SW 1271 (cell line): ENCODE measurements at regions not wholly inside any gene's neighbourhood (a gene's known extent, or its start where the extent isn't known, plus 50 kb on each side); places are given as distances from the start of the nearest gene placed in this dataset.

ENCODE experiments used
- DNase-seq, 2 experiments: peaks; one replicate each; lab custom pipeline; 2025; lab: John Stamatoyannopoulos, UW

DNA sequence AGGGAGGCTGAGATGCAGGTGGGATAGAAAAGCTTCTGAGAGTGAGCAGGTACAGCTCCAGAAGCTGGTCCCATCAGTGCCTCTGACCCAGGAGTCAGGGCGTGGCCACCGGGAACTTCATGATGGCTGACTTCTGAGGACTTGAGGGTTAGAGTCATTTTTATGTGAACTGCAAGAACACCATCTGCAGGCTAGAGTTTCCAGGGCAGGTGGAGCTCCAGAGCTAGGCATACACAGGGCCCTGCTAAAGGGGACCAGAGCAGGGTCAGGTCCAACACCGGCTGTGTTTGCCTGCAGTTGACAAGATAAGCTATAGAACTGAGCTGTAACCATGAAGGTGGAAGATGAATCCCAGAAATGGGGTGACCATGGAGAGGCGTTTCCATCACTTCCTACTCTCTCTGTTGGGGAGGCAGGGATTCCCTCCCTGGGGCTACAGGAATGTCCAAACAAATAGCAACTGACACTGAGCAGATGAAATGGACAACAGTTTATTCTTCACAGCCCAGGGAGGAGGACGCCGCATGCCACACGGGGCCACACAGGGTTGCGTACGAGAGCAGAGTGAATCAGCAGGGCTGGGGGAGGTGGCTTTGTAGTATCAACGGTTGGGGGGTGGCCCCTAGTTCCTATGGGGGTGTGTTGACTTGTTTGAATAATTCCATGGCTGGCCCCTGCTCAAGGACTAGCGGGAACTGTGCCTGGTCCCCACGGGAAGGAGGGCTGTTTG is 77.6 kb upstream of the ZNF516 start:
- DNase-seq, result no peak

- no peak for DNase-seq
Measured at GRCh38 chr18:76571689-76572088, 76.6 kb upstream of the ZNF516 start.

- no peak for DNase-seq
Measured at GRCh38 chr18:76570856-76571255, 75.8 kb upstream of the ZNF516 start.

GRCh38 chr18:76569644-76570419 is 74.8 kb upstream of the ZNF516 start:
- DNase-seq, result no peak

GRCh38 chr18:76568731-76569130 is 73.7 kb upstream of the ZNF516 start:
- DNase-seq, result no peak

GRCh38 chr18:76567835-76568445 is 72.9 kb upstream of the ZNF516 start:
- DNase-seq, result no peak

DNA sequence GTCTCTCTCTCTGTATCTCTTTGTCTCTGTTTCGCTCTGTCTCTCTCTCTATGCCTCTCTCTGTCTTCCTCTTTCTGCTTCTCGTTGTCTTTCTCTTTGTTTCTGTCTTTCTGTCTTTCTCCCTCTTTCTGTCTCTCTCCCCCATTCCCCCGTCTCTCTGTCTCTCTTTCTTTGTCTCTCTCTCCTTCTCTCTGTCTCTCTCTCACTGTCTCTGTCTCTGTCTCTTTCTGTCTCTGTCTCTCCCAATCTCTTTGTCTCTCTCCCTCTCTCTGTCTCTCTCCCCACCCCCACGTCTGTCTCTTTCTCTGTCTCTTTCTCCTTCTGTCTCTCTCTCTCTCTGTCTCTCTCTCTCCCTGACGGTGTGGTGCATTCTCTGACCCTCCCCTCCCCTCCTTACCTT is 71.9 kb upstream of the ZNF516 start:
- DNase-seq, result no peak

DNA sequence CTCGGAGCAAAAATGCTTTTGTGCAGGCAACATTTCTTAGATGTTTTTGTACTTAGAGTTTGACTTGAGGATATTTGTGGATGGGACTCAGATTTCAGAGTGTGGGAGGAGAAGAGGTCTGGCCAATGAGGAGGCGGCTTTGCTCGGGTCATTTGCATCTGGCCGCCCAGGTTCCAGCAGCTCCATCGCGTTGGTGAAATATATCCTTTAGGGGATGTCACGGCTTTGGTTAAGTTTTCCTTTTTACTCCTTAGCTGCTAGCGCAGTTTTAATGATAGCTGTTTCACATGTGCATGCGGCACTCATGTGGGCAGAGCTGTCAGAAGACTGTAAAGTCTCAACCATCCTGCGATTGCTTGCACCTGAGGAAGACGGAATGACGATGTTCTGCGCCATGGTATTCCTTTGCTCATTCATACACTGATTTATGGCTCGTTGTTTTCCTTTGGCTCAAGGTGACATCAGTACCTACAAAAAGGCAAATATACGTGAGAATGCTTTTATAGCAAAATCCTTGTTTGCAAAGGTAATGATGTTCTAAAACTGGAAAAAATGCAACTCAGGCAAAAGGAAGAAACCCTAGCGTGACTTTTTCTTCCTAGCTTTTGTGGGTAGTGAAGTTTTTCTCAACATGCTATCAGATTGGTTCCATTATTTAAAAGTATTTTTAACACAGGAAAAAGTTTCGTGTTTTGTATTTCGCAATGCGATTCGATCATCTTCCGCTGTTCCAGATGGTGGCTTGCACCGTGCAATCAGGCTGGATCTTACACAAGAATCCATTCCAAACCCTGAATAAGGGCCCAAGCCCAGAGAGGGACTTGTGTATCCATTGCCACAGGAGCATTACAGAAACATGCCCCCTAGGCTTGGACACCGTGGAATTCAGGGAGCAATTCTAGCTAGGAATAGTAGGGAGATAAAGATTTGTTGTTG is 70.5 kb upstream of the ZNF516 start:
- DNase-seq, result peak in 1 of 2 experiments; percentile 9

GRCh38 chr18:76564655-76565237 is 69.7 kb upstream of the ZNF516 start:
- DNase-seq, result no peak

DNA sequence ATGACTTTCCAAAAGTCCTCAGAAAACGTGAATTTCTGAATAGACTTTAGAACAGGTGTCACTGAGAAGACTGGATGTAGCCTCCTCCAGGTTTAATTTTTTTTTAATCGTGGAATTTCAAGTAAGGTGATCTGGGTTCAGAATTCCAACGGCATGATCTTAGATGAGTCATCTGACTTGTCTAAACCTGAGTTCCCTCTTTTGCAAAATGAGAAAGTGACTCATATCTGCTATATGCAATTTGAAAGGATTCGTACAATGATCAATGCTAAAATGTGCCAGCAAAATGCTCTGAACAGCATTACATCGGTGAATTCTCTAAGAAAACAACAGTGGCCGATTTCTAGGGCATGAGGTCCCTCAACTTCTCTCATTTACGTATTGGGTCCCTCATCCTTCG is 69.1 kb upstream of the ZNF516 start:
- DNase-seq, result peak in 1 of 2 experiments; percentile 40

GRCh38 chr18:76562286-76563122 is 67.5 kb upstream of the ZNF516 start:
- DNase-seq, result no peak

- no peak for DNase-seq
Measured at GRCh38 chr18:76558881-76559667, 64.0 kb upstream of the ZNF516 start.

DNA sequence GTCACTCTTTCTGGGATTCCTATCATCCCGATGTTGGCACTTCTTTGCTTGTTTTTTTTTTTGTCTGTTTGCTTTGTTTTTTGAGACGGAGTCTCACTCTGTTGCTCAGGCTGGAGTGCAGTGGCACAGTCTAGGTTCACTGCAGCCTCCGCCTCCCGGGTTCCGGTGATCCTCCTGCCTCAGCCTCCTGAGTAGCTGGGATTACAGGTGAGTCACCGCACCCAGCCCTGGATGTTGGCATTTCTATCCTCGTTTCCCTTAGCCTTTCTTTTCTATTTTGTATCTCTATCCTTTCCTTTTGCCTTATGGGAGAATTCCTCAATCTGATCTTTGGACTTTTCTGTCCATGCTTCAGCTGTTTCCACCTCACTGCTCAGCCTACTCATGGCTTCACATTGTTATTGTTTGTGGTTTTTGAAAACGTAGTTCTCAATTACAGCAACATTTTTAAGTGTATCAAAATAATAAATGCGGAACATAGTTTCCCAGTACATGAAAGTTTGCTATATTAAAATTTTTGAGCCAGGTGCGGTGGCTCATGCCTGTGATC is 62.1 kb upstream of the ZNF516 start:
- DNase-seq, result no peak

DNA sequence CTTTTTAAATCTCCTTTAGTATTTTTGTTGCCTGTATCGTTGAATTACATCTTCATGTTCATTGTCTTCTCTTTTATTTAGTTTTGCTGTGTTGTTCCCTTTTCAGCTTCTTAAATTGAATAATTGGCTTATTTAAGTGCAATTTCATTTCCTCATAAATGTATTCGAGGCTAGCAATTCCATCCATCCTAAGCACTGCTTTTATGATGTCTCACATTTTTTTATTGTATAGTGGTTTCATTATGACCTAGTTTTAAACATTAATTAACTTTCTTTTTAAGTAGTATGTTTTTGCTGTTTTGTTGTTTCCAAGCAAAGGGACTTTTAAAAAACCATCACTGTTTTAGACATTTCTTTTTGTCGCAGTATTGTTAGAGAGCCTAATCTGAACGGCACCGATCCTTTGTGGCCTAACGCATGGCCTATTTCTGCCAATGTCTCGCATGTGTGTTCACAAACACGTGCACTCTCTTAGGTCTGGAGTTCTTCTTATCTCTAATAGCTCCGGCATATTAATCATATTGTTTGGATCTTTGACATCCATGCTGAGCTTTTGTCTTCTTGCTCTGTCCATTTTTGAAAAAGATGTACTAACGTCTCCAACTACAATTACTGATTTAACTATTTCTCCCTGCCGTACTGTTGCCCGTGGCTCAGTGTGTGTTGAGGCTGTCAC is 59.6 kb upstream of the ZNF516 start:
- no peak for DNase-seq

DNA sequence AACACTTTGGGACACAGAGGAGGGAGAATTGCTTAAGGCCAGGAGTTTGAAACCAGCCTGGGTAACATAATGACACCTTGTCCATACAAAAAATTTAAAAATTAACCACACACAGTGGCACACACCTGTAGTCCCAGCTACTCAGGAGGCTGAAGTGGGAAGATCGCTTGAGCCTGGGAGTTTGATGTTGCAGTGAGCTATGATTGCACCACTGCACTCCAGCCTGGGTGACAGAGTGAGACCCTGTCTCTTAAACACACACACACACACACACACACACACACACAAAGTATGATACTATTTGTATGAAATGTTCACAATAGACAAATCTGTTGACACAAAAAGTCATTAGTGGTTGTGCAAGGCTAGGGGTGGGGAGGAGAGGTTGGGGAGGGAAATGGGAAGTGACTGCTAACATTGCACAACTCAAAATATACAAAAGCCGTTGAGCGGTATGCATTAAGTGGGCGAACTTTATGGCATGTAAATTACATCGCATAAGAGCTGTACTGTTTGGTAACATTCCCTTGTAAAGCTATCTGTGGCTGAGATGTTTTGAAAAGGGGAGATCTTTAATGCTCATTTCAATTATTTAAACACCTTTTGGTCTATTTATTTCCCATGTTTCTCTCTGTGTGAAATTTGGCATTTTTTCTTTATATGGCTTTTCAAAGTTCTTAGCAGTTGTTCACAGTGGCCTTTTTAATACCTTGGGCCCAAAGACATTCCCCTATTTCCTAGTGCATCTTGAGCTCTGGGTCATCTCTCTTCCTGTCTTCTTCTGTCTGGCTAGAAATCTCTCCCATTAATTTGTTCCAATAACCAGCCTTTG is 58.9 kb upstream of the ZNF516 start:
- no peak for DNase-seq

- DNase-seq, result no peak
Measured at GRCh38 chr18:76548541-76548940, 53.5 kb upstream of the ZNF516 start.

- DNase-seq, result no peak
Measured at GRCh38 chr18:76547296-76547695, 52.3 kb upstream of the ZNF516 start.

DNA sequence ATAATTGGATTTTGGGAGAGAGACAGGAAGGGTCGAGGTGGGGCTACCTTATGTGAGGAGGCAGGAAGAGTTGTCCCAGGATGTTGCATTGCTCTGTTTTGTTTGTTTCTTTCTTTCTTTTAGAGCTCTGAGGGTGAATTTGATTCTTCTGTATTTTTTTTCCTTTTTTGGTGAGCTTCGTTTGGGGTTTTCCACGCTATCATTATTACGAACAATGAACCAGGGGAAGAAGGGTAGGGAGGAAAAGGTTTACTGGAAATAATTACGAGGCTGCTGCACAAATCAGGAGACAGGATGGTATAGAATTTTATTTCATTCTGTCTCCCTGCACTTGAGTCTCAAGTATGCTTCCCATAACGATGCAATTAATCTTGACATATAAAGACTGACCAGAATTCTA is 51.4 kb upstream of the ZNF516 start:
- no peak for DNase-seq
